HG03280 (cell line): ENCODE measurements at regions not wholly inside any gene's neighbourhood (a gene's known extent, or its start where the extent isn't known, plus 50 kb on each side); places are given as distances from the start of the nearest gene placed in this dataset.
"Not testable (repeated sequence)": the region's sequence is repeated elsewhere in the genome, so short reads cannot be mapped to it uniquely, and the experiment has no call there.

Source experiments
- ATAC-seq: cut with Tn5 transposase; IDR thresholded peaks from one replicate; pipeline ENCODE4 v1.9.1; 2021; ENCODE audit warnings: mild to moderate bottlenecking, moderate library complexity; ENCODE audit not compliant: unreplicated experiment

- ATAC-seq: no peak
These were observed 626.2 kb downstream of the MID1IP1 start for GRCh38 chrX:39427492-39427891.

- ATAC-seq: no peak
These were observed 626.6 kb downstream of the MID1IP1 start for GRCh38 chrX:39427906-39428305.

GRCh38 chrX:39430551-39430950 lies 629.3 kb downstream of the MID1IP1 start:
- ATAC-seq: no peak

- no peak for ATAC-seq
These were observed 630.6 kb downstream of the MID1IP1 start for GRCh38 chrX:39431893-39432292.

- ATAC-seq: not testable (repeated sequence)
These were observed 633.4 kb downstream of the MID1IP1 start for GRCh38 chrX:39434671-39435070.

- ATAC-seq: not testable (repeated sequence)
These were observed 635.3 kb downstream of the MID1IP1 start for GRCh38 chrX:39436538-39436937.

- no peak for ATAC-seq
These were observed 636.6 kb downstream of the MID1IP1 start for GRCh38 chrX:39437670-39438441.

- ATAC-seq: no peak
These were observed 637.6 kb downstream of the MID1IP1 start for GRCh38 chrX:39438603-39439602.

- ATAC-seq: peak; percentile 73
These were observed 638.9 kb downstream of the MID1IP1 start for GRCh38 chrX:39439906-39440798.

GRCh38 chrX:39440799-39441284 lies 639.6 kb downstream of the MID1IP1 start:
- ATAC-seq: peak; percentile 25

GRCh38 chrX:39442332-39442731 lies 641.1 kb downstream of the MID1IP1 start:
- no peak for ATAC-seq

- ATAC-seq: no peak
These were observed 642.0 kb downstream of the MID1IP1 start for GRCh38 chrX:39443240-39443639.

GRCh38 chrX:39445336-39445735 lies 644.1 kb downstream of the MID1IP1 start:
- ATAC-seq: no peak

- ATAC-seq: no peak
These were observed 648.1 kb downstream of the MID1IP1 start for GRCh38 chrX:39449352-39449751.

- no peak for ATAC-seq
These were observed 647.4 kb downstream of the BCOR start for GRCh38 chrX:39450234-39450977.

- no peak for ATAC-seq
These were observed 646.7 kb downstream of the BCOR start for GRCh38 chrX:39451046-39451445.

- ATAC-seq: no peak
These were observed 645.4 kb downstream of the BCOR start for GRCh38 chrX:39452401-39452800.

- no peak for ATAC-seq
These were observed 643.7 kb downstream of the BCOR start for GRCh38 chrX:39453889-39454621.
